Liver (tissue), 3 donors: ENCODE measurements at regions not wholly inside any gene's neighbourhood (a gene's known extent, or its start where the extent isn't known, plus 50 kb on each side); places are given as distances from the start of the nearest gene placed in this dataset.

Experiments used
- FOXA1 ChIP-seq: IDR thresholded peaks from 2 replicates; pipeline ENCODE4 v1.6.1; 2016; ENCODE audit warnings: antibody characterized with exemption
- TAF1 ChIP-seq: conservative IDR thresholded peaks from 2 replicates; pipeline ENCODE4 v1.6.1; 2016; ENCODE audit warnings: antibody characterized with exemption, mild to moderate bottlenecking
- TF ChIP-seq, protein P1 (sequence below): fragments of 150-350 bp; IDR thresholded peaks from 2 replicates; pipeline ENCODE4 v1.5.1; 2017; ENCODE audit warnings: improper control_type of control experiment, low read depth, low read length; ENCODE audit not compliant: missing input control
- donor health status: healthy.
- donor health status: healthy.

DNA sequence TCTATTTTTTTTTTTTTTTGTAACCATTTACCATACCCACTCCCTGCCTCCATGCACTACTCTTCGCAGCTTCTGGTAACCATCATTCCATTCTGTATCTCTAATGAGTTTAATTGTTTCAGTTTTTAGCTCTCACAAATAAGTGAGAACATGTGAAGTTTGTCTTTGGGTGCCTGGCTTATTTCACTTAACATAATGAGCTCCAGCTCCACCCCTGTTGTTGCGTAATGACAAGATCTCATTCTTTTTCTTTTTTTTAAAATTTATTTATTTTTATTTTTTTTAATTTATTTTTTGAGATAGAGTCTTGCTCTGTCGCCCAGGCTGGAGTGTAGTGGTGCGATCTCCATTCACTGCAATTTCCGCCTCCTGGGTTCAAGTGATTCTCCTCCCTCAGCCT is 142.3 kb upstream of the PCLO start:
- TF ChIP-seq, protein P1, sequence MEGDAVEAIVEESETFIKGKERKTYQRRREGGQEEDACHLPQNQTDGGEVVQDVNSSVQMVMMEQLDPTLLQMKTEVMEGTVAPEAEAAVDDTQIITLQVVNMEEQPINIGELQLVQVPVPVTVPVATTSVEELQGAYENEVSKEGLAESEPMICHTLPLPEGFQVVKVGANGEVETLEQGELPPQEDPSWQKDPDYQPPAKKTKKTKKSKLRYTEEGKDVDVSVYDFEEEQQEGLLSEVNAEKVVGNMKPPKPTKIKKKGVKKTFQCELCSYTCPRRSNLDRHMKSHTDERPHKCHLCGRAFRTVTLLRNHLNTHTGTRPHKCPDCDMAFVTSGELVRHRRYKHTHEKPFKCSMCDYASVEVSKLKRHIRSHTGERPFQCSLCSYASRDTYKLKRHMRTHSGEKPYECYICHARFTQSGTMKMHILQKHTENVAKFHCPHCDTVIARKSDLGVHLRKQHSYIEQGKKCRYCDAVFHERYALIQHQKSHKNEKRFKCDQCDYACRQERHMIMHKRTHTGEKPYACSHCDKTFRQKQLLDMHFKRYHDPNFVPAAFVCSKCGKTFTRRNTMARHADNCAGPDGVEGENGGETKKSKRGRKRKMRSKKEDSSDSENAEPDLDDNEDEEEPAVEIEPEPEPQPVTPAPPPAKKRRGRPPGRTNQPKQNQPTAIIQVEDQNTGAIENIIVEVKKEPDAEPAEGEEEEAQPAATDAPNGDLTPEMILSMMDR = no peak
- TF ChIP-seq FOXA1 (no peak), TAF1 (no peak)
